Liver (tissue), 8 donors: ENCODE measurements at regions not wholly inside any gene's neighbourhood (a gene's known extent, or its start where the extent isn't known, plus 50 kb on each side); places are given as distances from the start of the nearest gene placed in this dataset.
A peak's percentile ranks its signal among the peaks of the same experiment; 100 is the strongest.

Experiments
- DNase-seq: peaks from one replicate; pipeline ENCODE4 v3.0.0-alpha.2; 2017; ENCODE audit warnings: low spot score
- H3K27ac ChIP-seq, 2 donors: one replicate each; pipeline ENCODE4 v1.7.0; 2013; ENCODE audit warnings: inconsistent platforms in 2 of 2, low read length in 2 of 2, control low read depth in 1 of 2, low read depth in 1 of 2, mild to moderate bottlenecking in 1 of 2
- H3K27me3 ChIP-seq, 4 donors: one replicate each; pipeline versions ENCODE4 v1.6.1 to v1.7.0; 2013; ENCODE audit warnings: low read length in 3 of 4, inconsistent platforms in 1 of 4, mild to moderate bottlenecking in 1 of 4, moderate library complexity in 1 of 4; ENCODE audit not compliant: control insufficient read depth in 4 of 4, insufficient read depth in 4 of 4
- H3K36me3 ChIP-seq, 4 donors: one replicate each; pipeline versions ENCODE4 v1.6.1 to v1.7.0; 2013; ENCODE audit warnings: low read length in 3 of 4, mild to moderate bottlenecking in 3 of 4, low read depth in 1 of 4, moderate library complexity in 1 of 4; ENCODE audit not compliant: control insufficient read depth in 4 of 4, insufficient read depth in 3 of 4
- H3K4me1 ChIP-seq, 4 donors: one replicate each; pipeline versions ENCODE4 v1.6.1 to v1.7.0; 2013; ENCODE audit warnings: low read length in 3 of 4, mild to moderate bottlenecking in 3 of 4, moderate library complexity in 1 of 4; ENCODE audit not compliant: control insufficient read depth in 4 of 4, insufficient read depth in 4 of 4
- H3K4me3 ChIP-seq, 3 donors: one replicate each; pipeline versions ENCODE4 v1.6.1 to v1.7.0; 2013; ENCODE audit warnings: low read length in 3 of 3, control low read depth in 1 of 3, low read depth in 1 of 3, mild to moderate bottlenecking in 1 of 3
- H3K9ac ChIP-seq, 2 donors: one replicate each; pipeline ENCODE4 v1.7.0; 2013; ENCODE audit warnings: low read length in 2 of 2, mild to moderate bottlenecking in 2 of 2, moderate library complexity in 2 of 2, control low read depth in 1 of 2, low read depth in 1 of 2
- H3K9me3 ChIP-seq, 4 donors: one replicate each; pipeline versions ENCODE4 v1.6.1 to v1.7.0; 2013; ENCODE audit warnings: low read length in 3 of 4; ENCODE audit not compliant: control insufficient read depth in 4 of 4
- ATF3 ChIP-seq: IDR thresholded peaks from 2 replicates; pipeline ENCODE4 v1.6.1; 2016; ENCODE audit warnings: antibody characterized with exemption
- CTCF ChIP-seq: fragments of 150-350 bp; IDR thresholded peaks from 2 replicates; pipeline ENCODE4 v1.5.1; 2017; ENCODE audit warnings: improper control_type of control experiment, low read depth, low read length; ENCODE audit not compliant: missing input control
- EGR1 ChIP-seq, 2 donors: IDR thresholded peaks; 2 replicates each; pipeline ENCODE4 v1.6.1; 2016 to 2018; ENCODE audit warnings: antibody characterized with exemption in 2 of 2, low read depth in 2 of 2
- FOXA1 ChIP-seq: IDR thresholded peaks from 2 replicates; pipeline ENCODE4 v1.6.1; 2016; ENCODE audit warnings: antibody characterized with exemption
- GABPA ChIP-seq, 2 donors: IDR thresholded peaks in 1 of 2; conservative IDR thresholded peaks in 1 of 2; 2 replicates each; pipeline ENCODE4 v1.6.1; 2016; ENCODE audit warnings: antibody characterized with exemption in 2 of 2, mild to moderate bottlenecking in 1 of 2, moderate library complexity in 1 of 2
- HNF4A ChIP-seq, 2 donors: conservative IDR thresholded peaks; 2 replicates each; pipeline ENCODE4 v1.6.1; 2016; ENCODE audit warnings: antibody characterized with exemption in 2 of 2, mild to moderate bottlenecking in 2 of 2
- HNF4G ChIP-seq: IDR thresholded peaks from 2 replicates; pipeline ENCODE4 v1.6.1; 2016; ENCODE audit warnings: antibody characterized with exemption
- MAX ChIP-seq: IDR thresholded peaks from 2 replicates; pipeline ENCODE4 v1.6.1; 2016; ENCODE audit warnings: antibody characterized with exemption
- NR2F2 ChIP-seq: IDR thresholded peaks from 2 replicates; pipeline ENCODE4 v1.6.1; 2016; ENCODE audit warnings: antibody characterized with exemption
- RAD21 ChIP-seq, 2 donors: IDR thresholded peaks; 2 replicates each; pipeline ENCODE4 v1.6.1; 2016; ENCODE audit warnings: antibody characterized with exemption in 2 of 2, mild to moderate bottlenecking in 2 of 2
- REST ChIP-seq: IDR thresholded peaks from 2 replicates; pipeline ENCODE4 v1.6.1; 2016; ENCODE audit warnings: antibody characterized with exemption, mild to moderate bottlenecking
- RXRA ChIP-seq, 2 donors: IDR thresholded peaks; 2 replicates each; pipeline ENCODE4 v1.6.1; 2017 to 2018; ENCODE audit warnings: antibody characterized with exemption in 2 of 2, mild to moderate bottlenecking in 1 of 2
- SP1 ChIP-seq: IDR thresholded peaks from 2 replicates; pipeline ENCODE4 v1.6.1; 2018; ENCODE audit warnings: antibody characterized with exemption, mild to moderate bottlenecking
- TAF1 ChIP-seq: conservative IDR thresholded peaks from 2 replicates; pipeline ENCODE4 v1.6.1; 2016; ENCODE audit warnings: antibody characterized with exemption, mild to moderate bottlenecking
- ZBTB33 ChIP-seq: IDR thresholded peaks from 2 replicates; pipeline ENCODE4 v1.6.1; 2016; ENCODE audit warnings: antibody characterized with exemption
- WGBS: extraction: QIAGEN DNeasy Blood & Tissue Kit; methylation state at CpG from one replicate; pipeline ENCODE4 v1.1.7; 2013; 5-methylcytosine and 5-hydroxymethylcytosine counted together
- donor health status: healthy.
- donor health status: healthy.
- donor health status: healthy.
- donor health status: healthy.
- donor health status: healthy.

- 18% methylated on average over 1 of the region's 1 CpG for WGBS
- H3K4me1 ChIP-seq, result peaks cover 0 to 8% (median 4%) of the 10 kb centered on the region in 4 donors
- DNase-seq, result no peak
- H3K4me3 ChIP-seq, result no peak overlapping the region
- peak; percentile 42 to 53 for TF ChIP-seq HNF4A (conservative IDR thresholded peaks at IDR 0.05)
- TF ChIP-seq CTCF, result no peak
- no peak for TF ChIP-seq FOXA1
- TF ChIP-seq EGR1 (IDR thresholded peaks at IDR 0.05; ENCODE audit: low read depth in 2 of 2), result no peak
- no peaks in the 10 kb centered on the region for H3K36me3 ChIP-seq
- no peak overlapping the region for H3K27ac ChIP-seq
- no peaks in the 10 kb centered on the region for H3K9me3 ChIP-seq
- no peaks in the 10 kb centered on the region for H3K27me3 ChIP-seq
- H3K9ac ChIP-seq, result no peak overlapping the region
Measured at GRCh38 chr9:18059447-18059846, 414.5 kb upstream of the ADAMTSL1 start.

GRCh38 chr9:18060269-18060934, 413.6 kb upstream of the ADAMTSL1 start:
- 54% methylated on average over 3 of the region's 3 CpGs for WGBS
- no peak for TF ChIP-seq ATF3
- peak; percentile 65 for TF ChIP-seq RAD21 (IDR thresholded peaks at IDR 0.05)
- TF ChIP-seq TAF1, result no peak
- peak; percentile 32 for TF ChIP-seq CTCF
- TF ChIP-seq HNF4A (conservative IDR thresholded peaks at IDR 0.05), result no peak
- Histone ChIP-seq H3K9me3 (no peaks in the 10 kb centered on the region), H3K9ac (no peak overlapping the region), H3K27ac (no peak overlapping the region), H3K27me3 (no peaks in the 10 kb centered on the region), H3K4me1 (peaks cover 0 to 8% (median 4%) of the 10 kb centered on the region in 4 donors), H3K36me3 (no peaks in the 10 kb centered on the region), H3K4me3 (no peak overlapping the region)
- no peak for DNase-seq

- H3K4me3 ChIP-seq, result no peak overlapping the region
- H3K36me3 ChIP-seq, result no peaks in the 10 kb centered on the region
- H3K9ac ChIP-seq, result no peak overlapping the region
- H3K4me1 ChIP-seq, result peaks cover 0 to 8% (median 4%) of the 10 kb centered on the region in 4 donors
- no peak for DNase-seq
- H3K9me3 ChIP-seq, result no peaks in the 10 kb centered on the region
- H3K27ac ChIP-seq, result no peak overlapping the region
- H3K27me3 ChIP-seq, result no peaks in the 10 kb centered on the region
- TF ChIP-seq TAF1 (no peak), MAX (no peak), ATF3 (no peak), SP1 (no peak), HNF4G (no peak), ZBTB33 (no peak), RAD21 (IDR thresholded peaks at IDR 0.05) (no peak), HNF4A (conservative IDR thresholded peaks at IDR 0.05) (no peak), GABPA (IDR thresholded peaks at IDR 0.05 in 1 of 2, conservative IDR thresholded peaks at IDR 0.05 in 1 of 2) (no peak), REST (no peak), FOXA1 (no peak), RXRA (IDR thresholded peaks at IDR 0.05) (no peak), NR2F2 (no peak)
Measured at GRCh38 chr9:18061332-18061731, 412.6 kb upstream of the ADAMTSL1 start.
